Kidney epithelial cell (primary cell): ENCODE measurements at regions not wholly inside any gene's neighbourhood (a gene's known extent, or its start where the extent isn't known, plus 50 kb on each side); places are given as distances from the start of the nearest gene placed in this dataset.
"Not testable (repeated sequence)": the region's sequence is repeated elsewhere in the genome, so short reads cannot be mapped to it uniquely, and the experiment has no call there.

Source experiments
- DNase-seq: peaks from one replicate; pipeline ENCODE4 v3.0.0-alpha.2; 2010; ENCODE audit warnings: low read depth
- H3K27me3 ChIP-seq: 2 replicates; pipeline ENCODE4 v1.6.0; 2011; ENCODE audit warnings: low read length; ENCODE audit not compliant: control insufficient read depth, insufficient read depth
- H3K36me3 ChIP-seq: 2 replicates; pipeline ENCODE4 v1.5.1; 2011; ENCODE audit warnings: low read length; ENCODE audit not compliant: control insufficient read depth, insufficient read depth
- H3K4me3 ChIP-seq: 2 replicates; pipeline ENCODE4 v1.5.1; 2011; ENCODE audit warnings: low read depth, mild to moderate bottlenecking, control low read depth, low read length
- CTCF ChIP-seq: IDR thresholded peaks from 2 replicates; pipeline ENCODE4 v1.5.1; 2011; ENCODE audit warnings: mild to moderate bottlenecking, moderate library complexity, low read length, control low read depth, inconsistent platforms; ENCODE audit not compliant: insufficient read depth, poor library complexity, severe bottlenecking

DNA sequence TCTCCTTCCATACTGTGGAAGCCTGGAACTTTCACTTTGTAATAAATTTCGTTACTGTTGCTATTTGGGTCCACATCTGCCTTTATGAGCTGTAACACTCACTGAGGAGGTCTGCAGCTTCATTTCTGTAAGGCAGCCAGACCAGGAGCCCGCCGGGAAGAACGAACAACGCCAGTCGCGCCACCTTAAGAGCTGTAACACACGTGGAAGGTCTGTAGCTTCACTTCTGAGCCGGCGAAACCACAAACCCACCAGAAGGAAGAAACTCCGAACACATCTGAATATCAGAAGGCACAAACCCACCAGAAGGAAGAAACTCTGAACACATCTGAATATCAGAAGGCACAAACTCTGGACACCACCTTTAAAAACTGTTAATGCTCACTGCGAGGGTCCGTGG is 589.9 kb upstream of the SLC35B3 start:
- H3K4me3 ChIP-seq, result no peak overlapping the region
- DNase-seq, result no peak
- no peaks in the 10 kb centered on the region for H3K36me3 ChIP-seq
- no peak for TF ChIP-seq CTCF
- H3K27me3 ChIP-seq, result no peaks in the 10 kb centered on the region

GRCh38 chr6:9024246-9024645 is 588.9 kb upstream of the SLC35B3 start:
- not testable (repeated sequence) for DNase-seq, H3K36me3 ChIP-seq, H3K27me3 ChIP-seq, H3K4me3 ChIP-seq

- no peak for TF ChIP-seq CTCF
- Histone ChIP-seq H3K4me3 (no peak overlapping the region), H3K36me3 (no peaks in the 10 kb centered on the region)
These were observed 584.7 kb upstream of the SLC35B3 start for GRCh38 chr6:9020001-9020400.

GRCh38 chr6:9009931-9010330 is 574.6 kb upstream of the SLC35B3 start:
- H3K4me3 ChIP-seq, result no peak overlapping the region
- no peaks in the 10 kb centered on the region for H3K36me3 ChIP-seq
- no peak for TF ChIP-seq CTCF
- DNase-seq, result no peak
- H3K27me3 ChIP-seq, result no peaks in the 10 kb centered on the region

More at GRCh38 chr6:9020001-9020400, 584.7 kb upstream of the SLC35B3 start:
- DNase-seq, result no peak
- no peaks in the 10 kb centered on the region for H3K27me3 ChIP-seq

DNA sequence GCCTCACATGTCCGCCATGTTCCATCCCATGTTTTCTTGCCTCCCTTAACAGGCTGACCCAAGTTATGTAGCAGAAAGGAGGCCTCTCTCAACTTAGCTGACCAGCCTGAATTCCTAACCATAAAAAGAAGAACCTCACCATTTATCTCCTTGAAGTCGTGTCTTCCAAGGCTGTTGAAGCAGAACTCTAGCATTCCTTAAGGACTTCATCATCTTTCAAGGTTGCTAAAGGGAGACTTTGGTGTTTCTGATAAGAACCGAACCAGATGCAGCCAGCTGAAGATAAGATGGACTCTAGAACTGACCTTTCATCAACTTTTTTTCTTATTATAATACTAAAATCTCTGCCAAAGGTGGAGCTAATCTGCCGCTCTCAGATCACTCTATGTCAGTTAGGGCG is 571.7 kb upstream of the SLC35B3 start:
- Histone ChIP-seq H3K27me3 (no peaks in the 10 kb centered on the region), H3K36me3 (no peaks in the 10 kb centered on the region), H3K4me3 (no peak overlapping the region)
- no peak for DNase-seq
- no peak for TF ChIP-seq CTCF

DNA sequence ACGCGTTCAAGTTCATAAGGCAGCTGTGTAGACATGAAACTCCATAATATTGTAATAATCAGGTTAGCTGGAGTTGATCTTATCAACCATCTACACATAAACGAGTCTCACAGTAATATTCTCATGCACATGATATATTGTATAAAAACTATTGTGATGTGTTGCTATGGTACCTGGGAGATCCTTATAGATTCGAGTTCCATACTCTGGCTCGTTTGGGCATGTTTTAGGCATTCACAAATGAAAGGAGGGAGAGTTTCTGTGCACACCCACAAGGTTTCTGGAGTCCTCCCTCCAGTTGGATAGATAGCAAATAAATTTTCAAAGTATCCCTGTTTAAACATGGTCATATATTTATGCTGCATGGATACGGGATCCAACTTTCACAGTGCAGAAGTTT is 567.5 kb upstream of the SLC35B3 start:
- TF ChIP-seq CTCF, result no peak
- H3K4me3 ChIP-seq, result no peak overlapping the region
- DNase-seq, result no peak

DNA sequence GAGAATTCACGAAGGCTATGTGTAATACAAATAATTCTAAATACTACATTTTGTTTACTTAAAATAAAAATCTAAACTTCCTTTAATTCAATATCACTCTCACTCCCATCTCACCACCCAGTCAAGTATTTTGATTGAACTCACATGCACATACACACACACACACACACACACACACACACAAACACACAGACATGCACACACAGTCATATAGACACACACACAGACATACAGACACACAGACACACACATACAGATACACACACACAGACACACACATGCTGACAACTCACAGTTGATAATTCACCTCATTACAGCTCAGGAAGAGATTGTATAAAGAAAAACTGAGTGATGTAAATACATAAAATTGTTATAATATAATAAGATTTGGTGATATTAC is 559.8 kb upstream of the SLC35B3 start:
- H3K36me3 ChIP-seq, result no peaks in the 10 kb centered on the region
- no peak overlapping the region for H3K4me3 ChIP-seq
- DNase-seq, result no peak
- no peaks in the 10 kb centered on the region for H3K27me3 ChIP-seq
- no peak for TF ChIP-seq CTCF

More for the DNA sequence above, 567.5 kb upstream of the SLC35B3 start:
- Histone ChIP-seq H3K36me3 (no peaks in the 10 kb centered on the region), H3K27me3 (no peaks in the 10 kb centered on the region)
